HL-60 (cell line): ENCODE measurements at regions not wholly inside any gene's neighbourhood (a gene's known extent, or its start where the extent isn't known, plus 50 kb on each side); places are given as distances from the start of the nearest gene placed in this dataset.

Experiments used
- DNase-seq, 2 experiments: peaks; one replicate each; pipeline ENCODE4 v3.0.0-alpha.2; 2010 to 2020; ENCODE audit warnings: low read depth in 1 of 2, low spot score in 1 of 2
- H3K27ac ChIP-seq: fragments of 250-450 bp; sonication (Bioruptor Pico); replicated peaks from 2 replicates; pipeline ENCODE4 v1.5.1; 2020; ENCODE audit warnings: mild to moderate bottlenecking, moderate library complexity
- H3K27me3 ChIP-seq: fragments of 250-450 bp; sonication (Bioruptor Pico); 2 replicates; pipeline ENCODE4 v1.5.1; 2021; ENCODE audit warnings: mild to moderate bottlenecking, moderate library complexity; ENCODE audit not compliant: insufficient read depth, poor library complexity, severe bottlenecking
- H3K4me3 ChIP-seq: replicated peaks from 2 replicates; pipeline ENCODE4 v1.5.1; 2011; ENCODE audit warnings: mild to moderate bottlenecking, control low read depth, low read length; ENCODE audit not compliant: insufficient read depth
- GABPA ChIP-seq: IDR thresholded peaks from 2 replicates; pipeline ENCODE4 v1.6.1; 2012; ENCODE audit warnings: low read depth
- POLR2AphosphoS5 ChIP-seq: IDR thresholded peaks from 2 replicates; pipeline ENCODE4 v1.6.1; 2012; ENCODE audit warnings: low read depth
- SPI1 ChIP-seq: IDR thresholded peaks from 2 replicates; pipeline ENCODE4 v1.6.1; 2012; ENCODE audit warnings: low read depth, mild to moderate bottlenecking, borderline replicate concordance
- TF ChIP-seq, protein P1 (sequence below): IDR thresholded peaks from one replicate; pipeline ENCODE4 v1.5.1; 2011; ENCODE audit warnings: low read length, control low read depth, inconsistent platforms; ENCODE audit not compliant: insufficient read depth
- TF ChIP-seq, protein P2 (sequence below): IDR thresholded peaks from 2 replicates; pipeline ENCODE4 v1.6.1; 2012; ENCODE audit warnings: low read depth; ENCODE audit not compliant: insufficient replicate concordance

DNA sequence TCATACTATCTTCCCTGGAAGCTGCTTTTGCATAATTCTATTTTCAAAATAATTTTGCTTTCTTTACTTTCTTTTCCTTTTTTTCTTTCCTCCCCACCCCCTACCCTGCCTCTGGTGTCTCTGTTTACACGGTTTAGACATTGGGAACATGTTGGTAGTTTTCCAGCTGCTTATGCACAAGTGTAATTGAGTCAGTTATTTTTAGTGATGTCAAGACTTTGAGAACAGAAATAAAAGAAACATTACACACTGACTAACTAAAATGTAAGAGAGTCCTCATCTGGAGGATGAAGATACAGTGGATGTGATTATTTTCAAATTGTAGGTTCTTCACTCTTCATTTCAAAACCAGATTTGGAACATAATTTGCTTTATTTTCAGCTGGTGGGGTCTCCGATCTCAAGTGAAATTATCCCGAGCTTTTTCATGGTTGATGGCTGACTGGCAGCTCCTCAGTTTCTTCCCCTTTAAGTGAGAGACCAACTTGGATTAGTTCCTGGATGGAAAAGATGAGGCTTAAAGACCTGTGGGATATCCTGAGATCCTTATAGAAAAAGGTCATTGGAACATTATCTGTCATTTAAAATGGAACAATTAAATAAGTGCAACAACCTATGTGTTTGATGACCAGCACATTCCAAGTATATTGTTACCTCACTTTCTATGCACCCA is 154.4 kb upstream of the ZNF462 start:
- TF ChIP-seq SPI1 (no peak), GABPA (no peak), POLR2AphosphoS5 (no peak)
- TF ChIP-seq, protein P1, sequence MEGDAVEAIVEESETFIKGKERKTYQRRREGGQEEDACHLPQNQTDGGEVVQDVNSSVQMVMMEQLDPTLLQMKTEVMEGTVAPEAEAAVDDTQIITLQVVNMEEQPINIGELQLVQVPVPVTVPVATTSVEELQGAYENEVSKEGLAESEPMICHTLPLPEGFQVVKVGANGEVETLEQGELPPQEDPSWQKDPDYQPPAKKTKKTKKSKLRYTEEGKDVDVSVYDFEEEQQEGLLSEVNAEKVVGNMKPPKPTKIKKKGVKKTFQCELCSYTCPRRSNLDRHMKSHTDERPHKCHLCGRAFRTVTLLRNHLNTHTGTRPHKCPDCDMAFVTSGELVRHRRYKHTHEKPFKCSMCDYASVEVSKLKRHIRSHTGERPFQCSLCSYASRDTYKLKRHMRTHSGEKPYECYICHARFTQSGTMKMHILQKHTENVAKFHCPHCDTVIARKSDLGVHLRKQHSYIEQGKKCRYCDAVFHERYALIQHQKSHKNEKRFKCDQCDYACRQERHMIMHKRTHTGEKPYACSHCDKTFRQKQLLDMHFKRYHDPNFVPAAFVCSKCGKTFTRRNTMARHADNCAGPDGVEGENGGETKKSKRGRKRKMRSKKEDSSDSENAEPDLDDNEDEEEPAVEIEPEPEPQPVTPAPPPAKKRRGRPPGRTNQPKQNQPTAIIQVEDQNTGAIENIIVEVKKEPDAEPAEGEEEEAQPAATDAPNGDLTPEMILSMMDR = no peak
- TF ChIP-seq, protein P2, sequence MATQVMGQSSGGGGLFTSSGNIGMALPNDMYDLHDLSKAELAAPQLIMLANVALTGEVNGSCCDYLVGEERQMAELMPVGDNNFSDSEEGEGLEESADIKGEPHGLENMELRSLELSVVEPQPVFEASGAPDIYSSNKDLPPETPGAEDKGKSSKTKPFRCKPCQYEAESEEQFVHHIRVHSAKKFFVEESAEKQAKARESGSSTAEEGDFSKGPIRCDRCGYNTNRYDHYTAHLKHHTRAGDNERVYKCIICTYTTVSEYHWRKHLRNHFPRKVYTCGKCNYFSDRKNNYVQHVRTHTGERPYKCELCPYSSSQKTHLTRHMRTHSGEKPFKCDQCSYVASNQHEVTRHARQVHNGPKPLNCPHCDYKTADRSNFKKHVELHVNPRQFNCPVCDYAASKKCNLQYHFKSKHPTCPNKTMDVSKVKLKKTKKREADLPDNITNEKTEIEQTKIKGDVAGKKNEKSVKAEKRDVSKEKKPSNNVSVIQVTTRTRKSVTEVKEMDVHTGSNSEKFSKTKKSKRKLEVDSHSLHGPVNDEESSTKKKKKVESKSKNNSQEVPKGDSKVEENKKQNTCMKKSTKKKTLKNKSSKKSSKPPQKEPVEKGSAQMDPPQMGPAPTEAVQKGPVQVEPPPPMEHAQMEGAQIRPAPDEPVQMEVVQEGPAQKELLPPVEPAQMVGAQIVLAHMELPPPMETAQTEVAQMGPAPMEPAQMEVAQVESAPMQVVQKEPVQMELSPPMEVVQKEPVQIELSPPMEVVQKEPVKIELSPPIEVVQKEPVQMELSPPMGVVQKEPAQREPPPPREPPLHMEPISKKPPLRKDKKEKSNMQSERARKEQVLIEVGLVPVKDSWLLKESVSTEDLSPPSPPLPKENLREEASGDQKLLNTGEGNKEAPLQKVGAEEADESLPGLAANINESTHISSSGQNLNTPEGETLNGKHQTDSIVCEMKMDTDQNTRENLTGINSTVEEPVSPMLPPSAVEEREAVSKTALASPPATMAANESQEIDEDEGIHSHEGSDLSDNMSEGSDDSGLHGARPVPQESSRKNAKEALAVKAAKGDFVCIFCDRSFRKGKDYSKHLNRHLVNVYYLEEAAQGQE = no peak

DNA sequence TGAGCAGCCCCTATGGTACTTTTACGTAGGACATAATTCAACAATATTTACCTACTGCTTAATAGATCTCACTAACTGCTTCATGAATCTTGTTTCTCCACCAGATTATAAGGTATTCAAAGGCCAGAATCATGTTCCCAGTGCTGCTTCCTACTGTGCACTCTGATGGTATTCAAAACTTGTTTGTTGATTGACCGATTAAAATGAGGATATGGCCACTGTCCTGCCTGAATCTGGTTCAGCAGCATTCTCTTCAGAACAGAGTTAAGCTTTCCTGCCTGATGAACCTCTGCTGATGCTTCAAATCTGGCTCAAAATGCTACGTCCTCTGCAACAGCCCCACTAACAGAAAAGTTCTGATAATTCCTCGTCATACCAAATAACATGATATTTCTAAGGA is 150.7 kb upstream of the ZNF462 start:
- no peak for TF ChIP-seq SPI1
- no peak for TF ChIP-seq POLR2AphosphoS5
- no peak for TF ChIP-seq GABPA
- TF ChIP-seq, protein P2 = no peak
- TF ChIP-seq, protein P1 = no peak
- H3K27me3 ChIP-seq = no peaks in the 10 kb centered on the region
- no peak overlapping the region for H3K27ac ChIP-seq
- DNase-seq = no peak
- H3K4me3 ChIP-seq = no peak overlapping the region

More for the DNA sequence above, 154.4 kb upstream of the ZNF462 start:
- H3K27me3 ChIP-seq = no peaks in the 10 kb centered on the region
- H3K4me3 ChIP-seq = no peak overlapping the region
- no peak for DNase-seq
- no peak overlapping the region for H3K27ac ChIP-seq

GRCh38 chr9:106713206-106713605 is 149.8 kb upstream of the ZNF462 start:
- TF ChIP-seq, protein P1 = no peak
- DNase-seq = no peak
- Histone ChIP-seq H3K4me3 (no peak overlapping the region), H3K27ac (no peak overlapping the region), H3K27me3 (no peaks in the 10 kb centered on the region)

DNA sequence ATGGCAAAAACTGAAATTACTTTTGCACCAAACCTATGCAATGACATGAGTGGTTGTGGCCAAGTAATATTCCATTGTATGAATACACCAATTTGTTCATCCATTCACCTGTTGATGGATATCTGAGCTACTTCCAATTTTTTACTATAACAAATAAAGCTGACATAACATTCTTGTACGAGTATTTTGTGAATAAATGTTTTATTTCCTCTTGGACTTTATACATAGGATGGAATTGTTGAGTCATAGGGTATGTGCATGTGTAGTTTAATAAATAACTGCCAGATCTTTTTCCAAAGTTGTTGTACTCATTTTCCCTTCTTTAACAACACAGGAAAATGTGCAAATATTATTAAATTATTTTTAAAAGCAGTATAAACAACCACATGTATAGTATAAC is 146.1 kb upstream of the ZNF462 start:
- no peak overlapping the region for H3K27ac ChIP-seq
- no peaks in the 10 kb centered on the region for H3K27me3 ChIP-seq
- no peak overlapping the region for H3K4me3 ChIP-seq
- DNase-seq = no peak
- TF ChIP-seq, protein P2 = no peak
- TF ChIP-seq GABPA = no peak
- no peak for TF ChIP-seq SPI1
- TF ChIP-seq, protein P1 = no peak
- no peak for TF ChIP-seq POLR2AphosphoS5
